Stomach smooth muscle (tissue), 2 donors: ENCODE measurements at regions not wholly inside any gene's neighbourhood (a gene's known extent, or its start where the extent isn't known, plus 50 kb on each side); places are given as distances from the start of the nearest gene placed in this dataset.

Experiments used
- H3K27ac ChIP-seq: one replicate; pipeline ENCODE4 v1.7.0; 2013; ENCODE audit warnings: mild to moderate bottlenecking, low read length, inconsistent platforms
- H3K27me3 ChIP-seq, 2 donors: one replicate each; pipeline ENCODE4 v1.7.0; 2013; ENCODE audit warnings: low read length in 2 of 2; ENCODE audit not compliant: insufficient read depth in 2 of 2, control insufficient read depth in 1 of 2
- H3K36me3 ChIP-seq, 2 donors: one replicate each; pipeline ENCODE4 v1.7.0; 2013; ENCODE audit warnings: low read length in 2 of 2; ENCODE audit not compliant: control insufficient read depth in 2 of 2, insufficient read depth in 2 of 2
- H3K4me1 ChIP-seq: one replicate; pipeline ENCODE4 v1.7.0; 2013; ENCODE audit warnings: low read length; ENCODE audit not compliant: control insufficient read depth, insufficient read depth
- H3K4me3 ChIP-seq, 2 donors: one replicate each; pipeline ENCODE4 v1.7.0; 2013; ENCODE audit warnings: low read length in 2 of 2
- H3K9ac ChIP-seq, 2 donors: one replicate each; pipeline ENCODE4 v1.7.0; 2013; ENCODE audit warnings: low read length in 2 of 2, mild to moderate bottlenecking in 1 of 2
- H3K9me3 ChIP-seq, 2 donors: one replicate each; pipeline ENCODE4 v1.7.0; 2013; ENCODE audit warnings: low read length in 2 of 2; ENCODE audit not compliant: control insufficient read depth in 2 of 2
- donor health status: healthy.
- donor health status: Pancreatic carcinoma.

DNA sequence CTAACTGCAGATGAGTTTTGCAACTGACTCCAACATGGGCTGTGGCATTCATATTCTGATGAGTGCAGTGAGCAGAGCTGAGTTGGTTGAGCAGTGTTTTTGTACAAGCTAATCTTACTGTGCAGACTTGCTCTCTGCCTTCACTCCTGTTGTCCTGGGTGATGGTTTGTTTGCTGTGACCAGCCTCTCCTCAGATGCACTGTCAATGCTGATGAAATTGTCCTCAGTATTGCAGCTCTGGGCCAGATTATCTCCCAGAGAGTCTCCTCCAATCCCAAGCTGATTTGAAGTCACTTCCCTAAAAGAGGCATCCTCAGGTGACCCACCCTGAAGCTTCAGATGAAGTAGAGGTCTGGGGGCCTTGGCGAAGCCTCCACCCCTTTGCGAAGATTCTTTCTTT, 581.8 kb downstream of the ACTL7B start:
- H3K9me3 ChIP-seq: no peaks in the 10 kb centered on the region
- no peak overlapping the region for H3K4me3 ChIP-seq
- H3K27me3 ChIP-seq: no peaks in the 10 kb centered on the region
- H3K9ac ChIP-seq: no peak overlapping the region
- H3K36me3 ChIP-seq: no peaks in the 10 kb centered on the region
- no peak overlapping the region for H3K27ac ChIP-seq
- no peaks in the 10 kb centered on the region for H3K4me1 ChIP-seq

DNA sequence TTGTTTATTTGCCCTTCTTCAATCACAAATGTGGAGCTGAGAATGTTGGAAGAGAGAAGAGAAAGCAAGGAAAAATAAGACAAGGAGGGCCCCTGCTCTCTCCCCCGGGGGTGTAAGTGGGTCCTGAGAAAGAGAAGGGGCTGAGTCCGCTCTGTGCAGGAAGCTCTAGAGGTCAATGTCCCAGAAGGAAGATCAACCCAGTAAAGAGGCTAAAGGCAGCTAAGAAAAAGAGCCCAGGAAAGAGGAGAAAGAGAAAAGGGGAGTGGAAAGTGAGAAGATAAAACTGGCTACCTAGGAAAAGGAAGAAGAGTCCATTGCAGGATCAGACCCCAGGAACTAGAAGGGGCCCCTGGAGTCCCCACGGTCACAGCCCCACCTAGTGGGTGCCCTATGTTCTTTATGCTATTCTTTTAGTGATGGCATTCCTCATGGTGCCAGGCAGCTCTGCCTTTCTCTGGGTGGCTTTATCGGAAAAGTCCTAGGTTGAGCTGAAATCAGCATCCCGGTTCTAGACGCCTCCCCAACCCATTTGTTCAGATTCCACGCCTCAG, 583.4 kb downstream of the ACTL7B start:
- no peaks in the 10 kb centered on the region for H3K4me1 ChIP-seq
- no peak overlapping the region for H3K27ac ChIP-seq
- peak overlapping the region in 1 of 2 donors; percentile 47 for H3K4me3 ChIP-seq
- no peaks in the 10 kb centered on the region for H3K36me3 ChIP-seq
- H3K9me3 ChIP-seq: no peaks in the 10 kb centered on the region
- no peak overlapping the region for H3K9ac ChIP-seq
- no peaks in the 10 kb centered on the region for H3K27me3 ChIP-seq

GRCh38 chr9:108271646-108272348, 584.0 kb downstream of the ACTL7B start:
- Histone ChIP-seq H3K27me3 (no peaks in the 10 kb centered on the region), H3K36me3 (no peaks in the 10 kb centered on the region), H3K9ac (no peak overlapping the region), H3K4me3 (peak overlapping the region in 1 of 2 donors; percentile 47), H3K9me3 (no peaks in the 10 kb centered on the region), H3K27ac (no peak overlapping the region), H3K4me1 (no peaks in the 10 kb centered on the region)

DNA sequence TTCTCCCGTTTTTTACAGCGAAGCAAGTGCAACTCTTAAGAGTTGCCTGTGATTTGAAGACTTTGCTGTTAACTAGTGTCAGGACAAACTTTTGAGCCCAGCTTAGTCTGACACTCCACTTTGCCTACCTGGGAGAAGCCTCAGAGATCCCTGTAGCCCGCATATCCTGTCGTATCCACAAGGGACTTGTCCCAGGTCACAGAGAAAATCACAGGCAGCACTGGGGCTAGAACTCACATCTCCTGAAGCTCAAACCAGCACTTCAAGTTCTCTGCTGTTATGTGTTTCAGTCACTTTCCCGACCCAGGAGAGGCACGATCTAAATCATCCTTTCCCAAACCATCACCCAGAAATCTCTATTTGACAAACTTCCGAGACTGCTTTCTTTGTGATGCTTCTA, 584.5 kb downstream of the ACTL7B start:
- H3K9ac ChIP-seq: no peak overlapping the region
- no peaks in the 10 kb centered on the region for H3K9me3 ChIP-seq
- H3K27ac ChIP-seq: no peak overlapping the region
- no peaks in the 10 kb centered on the region for H3K4me1 ChIP-seq
- no peaks in the 10 kb centered on the region for H3K27me3 ChIP-seq
- no peaks in the 10 kb centered on the region for H3K36me3 ChIP-seq
- no peak overlapping the region for H3K4me3 ChIP-seq

DNA sequence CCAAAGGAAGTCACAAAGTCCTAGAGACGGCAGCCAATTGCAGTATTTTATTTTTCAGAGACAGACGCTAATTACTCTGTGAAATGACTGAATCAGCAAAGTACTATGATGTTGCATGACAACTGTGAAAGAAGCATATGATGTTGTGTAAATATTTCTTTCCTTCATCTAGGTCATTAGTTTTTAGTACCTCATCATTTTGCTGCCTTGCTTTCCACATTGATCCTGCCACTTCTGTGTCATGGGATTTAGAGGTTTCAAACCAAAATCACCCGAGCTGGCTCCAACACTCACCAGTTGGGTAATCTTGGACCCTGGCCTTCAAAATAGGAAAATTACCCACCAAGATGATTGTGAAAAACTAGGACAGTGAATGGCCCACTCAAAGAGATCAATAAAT, 585.2 kb downstream of the ACTL7B start:
- H3K36me3 ChIP-seq: no peaks in the 10 kb centered on the region

GRCh38 chr9:108270051-108270450, 585.7 kb downstream of the ACTL7B start:
- H3K4me1 ChIP-seq: no peaks in the 10 kb centered on the region
- no peak overlapping the region for H3K9ac ChIP-seq
- no peak overlapping the region for H3K4me3 ChIP-seq
- no peaks in the 10 kb centered on the region for H3K9me3 ChIP-seq
- no peaks in the 10 kb centered on the region for H3K27me3 ChIP-seq
- no peaks in the 10 kb centered on the region for H3K36me3 ChIP-seq
- no peak overlapping the region for H3K27ac ChIP-seq

More for the DNA sequence above, 585.2 kb downstream of the ACTL7B start:
- no peak overlapping the region for H3K4me3 ChIP-seq
- no peak overlapping the region for H3K9ac ChIP-seq
- H3K27me3 ChIP-seq: no peaks in the 10 kb centered on the region
- no peak overlapping the region for H3K27ac ChIP-seq
- H3K4me1 ChIP-seq: no peaks in the 10 kb centered on the region
- H3K9me3 ChIP-seq: no peaks in the 10 kb centered on the region

DNA sequence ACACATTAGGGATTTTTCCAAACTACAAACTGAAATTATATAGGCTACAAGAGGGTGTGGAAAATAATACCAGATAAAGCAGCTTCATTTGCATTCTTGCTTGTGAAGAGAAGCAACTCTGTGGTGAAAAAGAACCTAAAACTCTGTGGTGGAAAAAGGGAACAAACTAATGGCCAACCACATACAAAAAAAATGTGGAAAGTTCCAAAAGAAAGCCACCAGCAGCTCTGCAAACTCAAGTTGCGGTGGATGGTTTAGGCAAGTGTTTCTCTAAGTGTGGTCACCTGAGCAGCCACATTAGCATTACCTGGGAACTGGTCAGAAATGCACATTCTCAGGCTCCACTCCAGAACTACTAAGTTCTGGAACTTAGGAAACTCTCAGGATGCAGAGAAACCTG, 586.4 kb downstream of the ACTL7B start:
- Histone ChIP-seq H3K36me3 (no peaks in the 10 kb centered on the region), H3K9ac (no peak overlapping the region), H3K27me3 (no peaks in the 10 kb centered on the region), H3K4me1 (no peaks in the 10 kb centered on the region), H3K4me3 (no peak overlapping the region), H3K9me3 (no peaks in the 10 kb centered on the region), H3K27ac (no peak overlapping the region)

DNA sequence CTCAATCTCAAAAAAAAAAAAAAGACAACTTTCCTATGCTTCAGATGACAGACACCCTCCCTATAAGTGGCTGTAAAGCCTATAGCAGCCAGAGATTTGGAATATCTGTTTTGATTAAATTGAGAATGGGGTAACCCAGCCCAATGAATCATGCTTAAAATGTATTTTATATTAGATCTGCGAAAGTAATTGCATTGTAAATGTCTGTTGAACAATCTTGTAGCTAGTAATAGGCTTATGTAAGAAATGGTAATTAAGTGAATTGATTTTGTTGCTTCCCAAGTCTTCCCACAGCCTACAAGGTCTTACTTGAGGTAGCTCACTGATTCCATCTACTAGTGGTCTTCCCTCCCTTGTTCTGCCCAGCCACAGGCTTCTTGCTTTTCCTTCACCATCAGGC, 590.7 kb downstream of the ACTL7B start:
- H3K27me3 ChIP-seq: no peaks in the 10 kb centered on the region
- no peak overlapping the region for H3K27ac ChIP-seq
- no peaks in the 10 kb centered on the region for H3K9me3 ChIP-seq

GRCh38 chr9:108264093-108264492, 591.7 kb downstream of the ACTL7B start:
- Histone ChIP-seq H3K9ac (no peak overlapping the region), H3K4me3 (no peak overlapping the region), H3K9me3 (no peaks in the 10 kb centered on the region), H3K4me1 (no peaks in the 10 kb centered on the region), H3K27ac (no peak overlapping the region), H3K27me3 (no peaks in the 10 kb centered on the region), H3K36me3 (no peaks in the 10 kb centered on the region)

More for the DNA sequence above, 590.7 kb downstream of the ACTL7B start:
- Histone ChIP-seq H3K36me3 (no peaks in the 10 kb centered on the region), H3K4me3 (no peak overlapping the region), H3K9ac (no peak overlapping the region), H3K4me1 (no peaks in the 10 kb centered on the region)

GRCh38 chr9:108262836-108263235, 593.0 kb downstream of the ACTL7B start:
- Histone ChIP-seq H3K36me3 (no peaks in the 10 kb centered on the region), H3K9ac (no peak overlapping the region), H3K4me1 (no peaks in the 10 kb centered on the region), H3K27me3 (no peaks in the 10 kb centered on the region), H3K4me3 (no peak overlapping the region), H3K27ac (no peak overlapping the region), H3K9me3 (no peaks in the 10 kb centered on the region)

- Histone ChIP-seq H3K27me3 (no peaks in the 10 kb centered on the region), H3K9ac (no peak overlapping the region), H3K4me1 (no peaks in the 10 kb centered on the region), H3K9me3 (no peaks in the 10 kb centered on the region), H3K4me3 (no peak overlapping the region), H3K36me3 (no peaks in the 10 kb centered on the region), H3K27ac (no peak overlapping the region)
Measured at GRCh38 chr9:108259917-108260675, 595.7 kb downstream of the ACTL7B start.
